G401.6 (cell line): ENCODE measurements at regions not wholly inside any gene's neighbourhood (a gene's known extent, or its start where the extent isn't known, plus 50 kb on each side); places are given as distances from the start of the nearest gene placed in this dataset.

Source experiments
- FAIRE-seq: peaks from 2 replicates; lab custom pipeline; 2012; peaks lifted over from hg19 to GRCh38; lab: Jason Lieb, UNC

GRCh38 chr20:40960101-40960500 lies 68.5 kb upstream of the TOP1 start:
- FAIRE-seq, result no peak

- FAIRE-seq, result no peak
Observed at GRCh38 chr20:40960521-40960956, 68.1 kb upstream of the TOP1 start.

- no peak for FAIRE-seq
Observed at GRCh38 chr20:40961176-40961575, 67.4 kb upstream of the TOP1 start.

DNA sequence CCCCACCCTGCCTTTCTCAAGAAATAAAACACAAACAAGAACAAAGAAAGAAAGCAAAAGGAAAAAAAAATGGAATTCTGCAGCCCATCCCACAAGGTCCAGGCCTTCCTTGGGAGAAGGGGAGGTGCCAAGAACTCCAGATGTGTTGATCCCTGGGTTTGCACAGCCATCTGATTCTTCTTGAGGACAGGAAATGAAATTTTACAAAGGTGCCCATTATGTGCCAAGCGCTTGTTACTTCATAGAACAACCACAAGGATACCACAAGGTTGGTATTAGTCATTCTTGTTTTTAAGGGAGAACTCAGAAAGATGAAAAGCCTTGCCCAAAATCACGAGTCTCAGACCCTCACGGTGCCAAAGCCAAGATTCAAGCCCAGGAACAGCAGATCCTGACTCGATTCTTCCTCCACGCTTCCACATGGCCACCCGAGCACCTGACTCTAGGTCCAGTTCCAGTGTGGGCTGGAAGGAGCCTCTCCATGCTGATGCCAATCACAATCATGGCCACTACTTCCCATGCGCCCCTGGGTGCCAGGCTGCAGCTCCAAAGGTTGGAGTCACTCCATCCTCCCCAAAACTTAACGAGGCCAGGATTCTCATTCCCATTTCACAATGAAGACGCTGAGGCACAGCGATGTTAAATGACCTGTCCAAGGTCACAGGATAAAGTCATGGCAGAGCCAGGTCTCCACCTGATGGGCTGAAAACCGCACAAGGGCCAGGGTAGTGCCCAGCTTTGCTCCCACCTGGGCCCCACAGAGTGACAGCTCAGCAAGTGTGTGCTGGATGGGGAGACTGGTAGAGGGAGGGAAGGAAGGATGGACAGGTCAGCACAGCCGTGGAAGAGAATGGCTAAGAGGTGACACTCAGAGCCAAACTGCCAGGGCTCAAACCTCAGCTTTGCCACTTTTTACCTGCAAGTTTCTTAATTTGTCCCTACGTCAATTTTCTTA lies 66.7 kb upstream of the TOP1 start:
- FAIRE-seq, result no peak

GRCh38 chr20:40962733-40963504 lies 65.7 kb upstream of the TOP1 start:
- no peak for FAIRE-seq

GRCh38 chr20:40963505-40963845 lies 65.1 kb upstream of the TOP1 start:
- no peak for FAIRE-seq

DNA sequence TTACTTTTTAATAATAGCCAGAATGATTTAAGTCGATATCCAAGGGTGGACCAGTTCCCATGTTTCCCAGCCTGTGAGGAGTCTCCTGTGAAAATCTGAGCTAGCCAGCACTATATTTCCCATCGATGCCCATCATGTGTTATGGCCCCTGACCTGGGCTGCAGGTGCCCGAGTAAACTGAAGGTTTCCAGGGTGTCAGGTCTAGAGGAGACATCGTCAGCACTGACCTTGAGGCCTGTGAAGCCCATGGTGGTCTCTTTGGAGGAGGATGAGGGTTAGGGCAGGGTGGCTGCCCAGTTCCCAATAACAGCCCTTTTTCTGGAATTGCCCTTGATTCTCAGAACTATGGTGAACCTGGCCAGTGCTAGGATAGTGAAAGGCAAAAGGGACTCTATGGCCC lies 63.0 kb upstream of the TOP1 start:
- no peak for FAIRE-seq

GRCh38 chr20:40966103-40966502 lies 62.5 kb upstream of the TOP1 start:
- FAIRE-seq, result no peak

- no peak for FAIRE-seq
Observed at GRCh38 chr20:40966516-40967185, 62.0 kb upstream of the TOP1 start.

DNA sequence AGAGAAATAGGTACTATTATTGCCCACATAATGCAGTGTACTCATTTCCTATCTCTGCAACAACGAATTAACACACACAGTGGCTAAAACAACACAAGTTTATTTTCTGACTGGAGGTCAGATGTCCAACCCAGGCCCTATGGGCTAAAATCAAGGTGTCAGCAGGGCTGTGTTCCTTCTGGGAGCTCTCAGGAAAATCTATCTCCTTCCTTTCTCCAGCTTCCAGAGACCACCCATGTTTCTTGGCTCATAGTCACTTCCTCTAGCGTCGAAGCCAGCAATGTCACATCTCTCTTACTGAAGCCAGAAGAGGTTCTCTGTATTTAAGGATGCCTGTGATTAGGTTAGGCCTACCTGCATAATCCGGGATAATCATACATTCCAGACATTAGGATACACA lies 60.9 kb upstream of the TOP1 start:
- FAIRE-seq, result no peak

DNA sequence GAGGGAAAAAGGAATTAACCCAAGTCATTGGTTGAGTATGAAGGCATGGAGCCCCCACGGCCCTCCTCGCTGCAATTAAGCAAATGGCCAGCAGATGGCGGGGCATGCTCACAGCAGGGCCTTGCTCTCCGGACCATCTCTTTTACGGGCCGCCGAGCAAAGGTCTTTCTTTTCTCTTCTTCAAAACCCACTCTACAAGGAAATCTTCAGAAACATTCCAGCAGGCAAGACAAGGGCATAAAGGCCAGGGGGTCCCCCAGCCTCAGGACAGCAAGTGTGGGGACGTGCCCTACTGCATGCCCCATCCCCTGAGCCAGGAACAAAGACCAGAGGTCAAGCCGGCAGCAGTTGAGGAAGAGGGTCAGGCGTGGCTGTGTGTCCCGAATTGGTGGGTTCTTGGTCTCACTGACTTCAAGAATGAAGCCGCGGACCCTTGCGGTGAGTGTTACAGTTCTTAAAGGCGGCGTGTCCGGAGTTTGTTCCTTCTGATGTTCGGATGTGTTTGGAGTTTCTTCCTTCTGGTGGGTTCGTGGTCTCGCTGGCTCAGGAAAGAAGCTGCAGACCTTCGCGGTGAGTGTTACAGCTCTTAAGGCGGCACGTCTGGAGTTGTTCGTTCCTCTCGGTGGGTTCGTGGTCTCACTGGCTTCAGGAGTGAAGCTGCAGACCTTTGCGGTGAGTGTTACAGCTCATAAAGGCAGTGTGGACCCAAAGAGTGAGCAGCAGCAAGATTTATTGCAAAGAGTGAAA lies 59.6 kb upstream of the TOP1 start:
- FAIRE-seq, result peak; percentile 23

DNA sequence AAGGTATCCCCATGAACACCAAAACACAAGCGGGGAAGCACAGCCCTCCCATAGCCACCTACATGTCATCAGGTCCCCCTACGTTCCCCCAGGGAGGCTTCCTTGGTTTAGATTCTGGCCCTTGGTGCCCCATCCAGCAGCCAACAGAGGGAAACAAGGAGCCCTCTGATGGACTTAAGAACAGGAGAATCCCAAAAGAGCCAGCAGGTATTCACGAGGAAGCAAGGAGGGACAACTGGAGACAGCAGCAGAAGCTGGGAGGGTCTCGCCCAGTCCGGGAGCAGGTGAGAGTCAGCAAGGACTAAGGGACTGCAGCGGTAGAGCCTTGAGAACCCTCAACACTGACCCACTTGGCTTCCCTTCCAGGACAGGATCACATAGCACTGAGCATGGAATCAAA lies 58.4 kb upstream of the TOP1 start:
- no peak for FAIRE-seq

GRCh38 chr20:40977218-40977617 lies 51.4 kb upstream of the TOP1 start:
- FAIRE-seq, result no peak

- FAIRE-seq, result no peak
Observed at GRCh38 chr20:40978761-40979160, 49.9 kb upstream of the TOP1 start.
